ENCODE measurements at regions not wholly inside any gene's neighbourhood (a gene's known extent, or its start where the extent isn't known, plus 50 kb on each side); places are given as distances from the start of the nearest gene placed in this dataset.

DNA sequence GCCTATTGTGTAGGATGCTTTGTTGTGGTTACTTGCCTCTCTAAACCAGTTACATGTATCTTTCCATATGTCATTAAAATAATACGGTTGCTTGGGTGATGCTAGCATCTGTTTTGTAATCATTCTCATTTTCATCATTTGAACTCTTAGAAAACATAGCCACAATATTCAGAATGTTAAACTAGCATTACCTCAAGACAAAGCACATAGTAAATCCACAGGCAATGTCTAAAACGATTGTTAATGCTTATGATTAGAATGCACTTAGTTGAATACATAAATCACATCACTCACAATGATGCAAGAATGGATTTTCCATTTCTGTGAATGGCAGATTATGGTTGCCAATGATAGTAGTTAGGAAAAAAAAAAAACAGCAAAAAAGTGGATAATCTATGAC lies 110.0 kb upstream of the NAALADL2 start:
- Histone ChIP-seq H3K27me3 (ENCODE audit: control insufficient read depth, insufficient read depth, low read length) (no peaks in the 10 kb centered on the region), H3K4me1 (ENCODE audit: control insufficient read depth in 2 of 3, insufficient read depth in 2 of 3, low read depth in 1 of 3, low read length in 3 of 3) (no peaks in the 10 kb centered on the region)
- intact Hi-C loops (cut with DNase I) = no loop called here

DNA sequence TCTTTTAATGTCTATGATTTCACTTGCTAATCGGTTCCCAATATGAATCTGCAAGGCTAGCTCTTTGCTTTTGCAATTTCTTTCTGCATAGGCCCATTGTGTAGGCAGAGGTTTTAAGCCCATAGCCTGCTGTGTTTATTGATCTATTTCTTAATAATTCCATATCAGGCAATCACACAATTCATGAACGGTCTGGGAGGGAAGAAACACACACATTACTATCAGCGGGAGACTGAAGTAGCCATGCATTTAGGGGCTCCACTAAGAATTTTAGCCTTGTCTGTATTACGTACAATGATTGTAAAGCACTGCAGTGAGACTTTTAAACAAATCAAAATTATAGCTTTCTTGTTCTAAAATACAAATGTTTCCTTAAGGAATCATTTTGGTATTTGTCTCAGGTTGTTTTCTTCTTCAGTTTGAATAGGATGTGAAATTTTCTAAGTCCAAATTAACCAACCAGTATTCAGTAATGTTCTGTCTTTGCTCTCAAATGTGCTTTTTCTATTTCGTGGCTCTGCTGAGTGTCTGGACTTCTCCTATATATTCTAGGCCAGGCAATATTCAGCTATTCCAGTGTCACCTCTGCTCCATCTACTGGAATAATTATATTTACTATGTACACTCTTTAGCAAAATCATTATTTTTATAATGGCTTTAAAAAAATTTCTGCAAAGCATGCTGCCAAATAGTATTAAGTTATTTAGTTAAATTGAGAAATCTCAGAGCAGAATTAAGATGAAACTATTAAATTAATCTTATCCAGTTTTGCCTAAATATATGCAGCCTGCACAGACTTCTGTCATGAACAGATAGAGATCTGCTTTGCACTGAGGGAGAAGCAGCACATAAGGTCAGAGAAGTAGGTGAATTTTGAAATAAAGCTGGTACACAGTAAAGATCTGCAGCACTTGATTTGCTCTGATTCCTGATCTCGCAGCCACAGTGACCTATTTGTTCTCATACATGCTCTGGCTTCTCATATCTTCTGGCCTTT lies 103.0 kb upstream of the NAALADL2 start:
- DNase-seq (no peak), FAIRE-seq (no peak)
- Histone ChIP-seq H3K27me3 (ENCODE audit: control insufficient read depth, insufficient read depth, low read length) (no peaks in the 10 kb centered on the region), H3K9me3 (ENCODE audit: control insufficient read depth in 2 of 3, insufficient read depth in 1 of 3, low read length in 3 of 3) (peaks cover 0 to 5% (median 0%) of the 10 kb centered on the region in 3 donors), H3K4me3 (ENCODE audit: low read length in 3 of 3) (no peak overlapping the region), H3K36me3 (ENCODE audit: control insufficient read depth in 2 of 3, insufficient read depth in 3 of 3, low read length in 3 of 3) (no peaks in the 10 kb centered on the region), H3K4me1 (ENCODE audit: control insufficient read depth in 2 of 3, insufficient read depth in 2 of 3, low read depth in 1 of 3, low read length in 3 of 3) (no peaks in the 10 kb centered on the region), H3K9ac (ENCODE audit: low read length in 3 of 3) (no peak overlapping the region), H3K27ac (ENCODE audit: low read depth in 2 of 2, low read length in 2 of 2) (no peak overlapping the region)
- TF ChIP-seq, protein P1, sequence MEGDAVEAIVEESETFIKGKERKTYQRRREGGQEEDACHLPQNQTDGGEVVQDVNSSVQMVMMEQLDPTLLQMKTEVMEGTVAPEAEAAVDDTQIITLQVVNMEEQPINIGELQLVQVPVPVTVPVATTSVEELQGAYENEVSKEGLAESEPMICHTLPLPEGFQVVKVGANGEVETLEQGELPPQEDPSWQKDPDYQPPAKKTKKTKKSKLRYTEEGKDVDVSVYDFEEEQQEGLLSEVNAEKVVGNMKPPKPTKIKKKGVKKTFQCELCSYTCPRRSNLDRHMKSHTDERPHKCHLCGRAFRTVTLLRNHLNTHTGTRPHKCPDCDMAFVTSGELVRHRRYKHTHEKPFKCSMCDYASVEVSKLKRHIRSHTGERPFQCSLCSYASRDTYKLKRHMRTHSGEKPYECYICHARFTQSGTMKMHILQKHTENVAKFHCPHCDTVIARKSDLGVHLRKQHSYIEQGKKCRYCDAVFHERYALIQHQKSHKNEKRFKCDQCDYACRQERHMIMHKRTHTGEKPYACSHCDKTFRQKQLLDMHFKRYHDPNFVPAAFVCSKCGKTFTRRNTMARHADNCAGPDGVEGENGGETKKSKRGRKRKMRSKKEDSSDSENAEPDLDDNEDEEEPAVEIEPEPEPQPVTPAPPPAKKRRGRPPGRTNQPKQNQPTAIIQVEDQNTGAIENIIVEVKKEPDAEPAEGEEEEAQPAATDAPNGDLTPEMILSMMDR (IDR thresholded peaks at IDR 0.05; ENCODE audit: borderline replicate concordance, extremely low read depth, insufficient read depth) = no peak
- intact Hi-C loops (cut with DNase I) = no loop called here

More for the DNA sequence above, 110.0 kb upstream of the NAALADL2 start:
- Histone ChIP-seq H3K9ac (ENCODE audit: low read length in 3 of 3) (no peak overlapping the region), H3K27ac (ENCODE audit: low read depth in 2 of 2, low read length in 2 of 2) (no peak overlapping the region), H3K4me3 (ENCODE audit: low read length in 3 of 3) (no peak overlapping the region), H3K36me3 (ENCODE audit: control insufficient read depth in 2 of 3, insufficient read depth in 3 of 3, low read length in 3 of 3) (no peaks in the 10 kb centered on the region), H3K9me3 (ENCODE audit: control insufficient read depth in 2 of 3, insufficient read depth in 1 of 3, low read length in 3 of 3) (peaks cover 0 to 9% (median 0%) of the 10 kb centered on the region in 3 donors)
- no peak for DNase-seq
- FAIRE-seq = no peak
- TF ChIP-seq, protein P1 (IDR thresholded peaks at IDR 0.05; ENCODE audit: borderline replicate concordance, extremely low read depth, insufficient read depth) = no peak

DNA sequence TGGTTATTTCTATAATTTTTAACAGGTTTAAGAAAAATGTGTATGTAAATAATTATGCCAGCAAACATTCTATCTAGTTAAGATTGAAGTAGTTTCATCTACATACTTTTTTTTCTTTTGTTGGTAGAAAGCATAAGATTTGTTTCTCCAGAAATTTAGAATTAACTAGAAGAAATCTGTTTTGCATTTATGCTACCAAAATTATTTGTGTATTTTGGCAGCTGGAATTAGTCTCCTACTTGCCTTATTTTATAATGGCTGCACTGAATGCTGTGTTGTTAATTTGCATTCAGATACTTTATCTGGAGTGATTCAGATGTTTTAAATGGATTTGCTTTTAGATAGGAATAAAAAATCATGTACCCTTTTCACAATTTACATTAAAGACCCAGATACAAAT lies 100.2 kb upstream of the NAALADL2 start:
- TF ChIP-seq, protein P1 (IDR thresholded peaks at IDR 0.05; ENCODE audit: borderline replicate concordance, extremely low read depth, insufficient read depth) = no peak
- Histone ChIP-seq H3K27ac (ENCODE audit: low read depth in 2 of 2, low read length in 2 of 2) (no peak overlapping the region), H3K4me3 (ENCODE audit: low read length in 3 of 3) (no peak overlapping the region), H3K36me3 (ENCODE audit: control insufficient read depth in 2 of 3, insufficient read depth in 3 of 3, low read length in 3 of 3) (no peaks in the 10 kb centered on the region), H3K9me3 (ENCODE audit: control insufficient read depth in 2 of 3, insufficient read depth in 1 of 3, low read length in 3 of 3) (no peaks in the 10 kb centered on the region), H3K27me3 (ENCODE audit: control insufficient read depth, insufficient read depth, low read length) (no peaks in the 10 kb centered on the region), H3K9ac (ENCODE audit: low read length in 3 of 3) (no peak overlapping the region), H3K4me1 (ENCODE audit: control insufficient read depth in 2 of 3, insufficient read depth in 2 of 3, low read depth in 1 of 3, low read length in 3 of 3) (no peaks in the 10 kb centered on the region)
- intact Hi-C loops (cut with DNase I) = no loop called here
- DNase-seq (no peak), FAIRE-seq (no peak)

Data from kidney (tissue), 13 donors.